ENCODE measurements at regions not wholly inside any gene's neighbourhood (a gene's known extent, or its start where the extent isn't known, plus 50 kb on each side); places are given as distances from the start of the nearest gene placed in this dataset.

GRCh38 chr18:65601775-65602174 lies 149.0 kb upstream of the CDH7 start:
- TF ChIP-seq CTCF (IDR thresholded peaks at IDR 0.05; ENCODE audit: poor library complexity, severe bottlenecking) (no peak), EZH2 (IDR thresholded peaks at IDR 0.05; ENCODE audit: borderline replicate concordance, insufficient read depth, low read length, poor library complexity, severe bottlenecking) (no peak), EP300 (conservative IDR thresholded peaks at IDR 0.05; ENCODE audit: poor library complexity, severe bottlenecking) (peak; percentile 86), MXI1 (conservative IDR thresholded peaks at IDR 0.05; ENCODE audit: poor library complexity, severe bottlenecking) (no peak), REST (IDR thresholded peaks at IDR 0.05; ENCODE audit: borderline replicate concordance) (no peak), SMC3 (conservative IDR thresholded peaks at IDR 0.05; ENCODE audit: poor library complexity) (no peak), POLR2AphosphoS5 (IDR thresholded peaks at IDR 0.05) (peak; percentile 63), TAF1 (IDR thresholded peaks at IDR 0.05; ENCODE audit: low read depth) (no peak), RAD21 (conservative IDR thresholded peaks at IDR 0.05) (peak; percentile 24)

All from neural cell (in vitro differentiated cells).